Uterus (tissue), 3 donors: ENCODE measurements at regions not wholly inside any gene's neighbourhood (a gene's known extent, or its start where the extent isn't known, plus 50 kb on each side); places are given as distances from the start of the nearest gene placed in this dataset.

Experiments
- DNase-seq, 2 donors: peaks; one replicate each; pipeline ENCODE4 v3.0.0-alpha.2; 2019 to 2020
- H3K27ac ChIP-seq, 2 donors: fragments of 200-600 bp; sonication (generic); 1 replicate in 1 of 2; 2 replicates in 1 of 2; pipeline ENCODE4 v1.5.1; 2016 to 2018
- H3K27me3 ChIP-seq, 2 donors: fragments of 200-600 bp; sonication (generic); one replicate each; pipeline ENCODE4 v1.5.1; 2018 to 2019; ENCODE audit warnings: control low read depth in 1 of 2
- H3K36me3 ChIP-seq, 2 donors: fragments of 200-600 bp; sonication (generic); one replicate each; pipeline ENCODE4 v1.5.1; 2019; ENCODE audit warnings: control low read depth in 1 of 2
- H3K4me1 ChIP-seq, 2 donors: fragments of 200-600 bp; sonication (generic); one replicate each; pipeline ENCODE4 v1.5.1; 2018 to 2019; ENCODE audit warnings: control low read depth in 1 of 2
- H3K4me3 ChIP-seq, 2 donors: fragments of 200-600 bp; sonication (generic); 1 replicate in 1 of 2; 2 replicates in 1 of 2; pipeline ENCODE4 v1.5.1; 2018 to 2019; ENCODE audit warnings: mild to moderate bottlenecking in 1 of 2
- H3K9me3 ChIP-seq, 2 donors: fragments of 200-600 bp; sonication (generic); one replicate each; pipeline ENCODE4 v1.5.1; 2019; ENCODE audit warnings: control low read depth in 1 of 2
- POLR2A ChIP-seq, 2 donors: fragments of 450-650 bp; IDR thresholded peaks; one replicate each; pipeline ENCODE4 v1.6.1; 2016; ENCODE audit warnings: antibody characterized with exemption in 2 of 2, mild to moderate bottlenecking in 1 of 2, moderate library complexity in 1 of 2
- intact Hi-C: fragments of 100-400 bp; cut with DNase I; formaldehyde crosslinking; loops from one replicate; pipeline ENCODE4 v1.15.1; 2023; ENCODE audit warnings: low total_unique reads
- TF ChIP-seq, protein P1 (sequence below), 4 experiments: fragments of 200-600 bp in 2 of 4; fragments of 450-650 bp in 2 of 4; sonication (generic) in 2 of 4; IDR thresholded peaks; one replicate each; pipeline ENCODE4 v1.5.1; 2016 to 2019; ENCODE audit warnings: antibody characterized with exemption in 4 of 4, mild to moderate bottlenecking in 2 of 4, moderate library complexity in 1 of 4
- donor health status: DM: yes; HTN: yes; CAD: no.

DNA sequence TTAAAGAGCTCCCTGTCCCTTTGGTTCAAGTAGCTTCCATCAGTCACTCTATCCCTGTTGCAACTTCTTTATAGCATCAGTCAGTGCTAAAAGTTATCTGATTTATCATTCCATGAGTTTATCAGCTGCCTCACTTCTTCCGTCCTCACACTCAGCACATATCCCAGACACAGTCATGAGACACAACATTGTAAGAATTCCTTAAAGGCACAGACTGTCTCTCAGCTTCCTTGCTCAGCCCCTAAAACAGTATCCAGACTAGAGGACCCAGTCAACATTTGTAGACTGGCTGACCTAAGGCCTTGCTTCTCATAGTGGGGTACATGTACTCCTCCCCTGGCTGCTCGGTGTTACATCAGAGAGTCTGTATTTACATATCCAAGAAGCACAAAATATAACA lies 164.9 kb upstream of the ADGRL2 start:
- H3K4me3 ChIP-seq: no peak overlapping the region
- H3K27me3 ChIP-seq: no peaks in the 10 kb centered on the region
- H3K27ac ChIP-seq: no peak overlapping the region
- H3K9me3 ChIP-seq: no peaks in the 10 kb centered on the region
- no peak for DNase-seq
- H3K4me1 ChIP-seq: no peaks in the 10 kb centered on the region
- intact Hi-C loops: no loop called here
- TF ChIP-seq, protein P1, sequence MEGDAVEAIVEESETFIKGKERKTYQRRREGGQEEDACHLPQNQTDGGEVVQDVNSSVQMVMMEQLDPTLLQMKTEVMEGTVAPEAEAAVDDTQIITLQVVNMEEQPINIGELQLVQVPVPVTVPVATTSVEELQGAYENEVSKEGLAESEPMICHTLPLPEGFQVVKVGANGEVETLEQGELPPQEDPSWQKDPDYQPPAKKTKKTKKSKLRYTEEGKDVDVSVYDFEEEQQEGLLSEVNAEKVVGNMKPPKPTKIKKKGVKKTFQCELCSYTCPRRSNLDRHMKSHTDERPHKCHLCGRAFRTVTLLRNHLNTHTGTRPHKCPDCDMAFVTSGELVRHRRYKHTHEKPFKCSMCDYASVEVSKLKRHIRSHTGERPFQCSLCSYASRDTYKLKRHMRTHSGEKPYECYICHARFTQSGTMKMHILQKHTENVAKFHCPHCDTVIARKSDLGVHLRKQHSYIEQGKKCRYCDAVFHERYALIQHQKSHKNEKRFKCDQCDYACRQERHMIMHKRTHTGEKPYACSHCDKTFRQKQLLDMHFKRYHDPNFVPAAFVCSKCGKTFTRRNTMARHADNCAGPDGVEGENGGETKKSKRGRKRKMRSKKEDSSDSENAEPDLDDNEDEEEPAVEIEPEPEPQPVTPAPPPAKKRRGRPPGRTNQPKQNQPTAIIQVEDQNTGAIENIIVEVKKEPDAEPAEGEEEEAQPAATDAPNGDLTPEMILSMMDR (IDR thresholded peaks at IDR 0.05): no peak
- TF ChIP-seq POLR2A (IDR thresholded peaks at IDR 0.05): no peak
- no peaks in the 10 kb centered on the region for H3K36me3 ChIP-seq

DNA sequence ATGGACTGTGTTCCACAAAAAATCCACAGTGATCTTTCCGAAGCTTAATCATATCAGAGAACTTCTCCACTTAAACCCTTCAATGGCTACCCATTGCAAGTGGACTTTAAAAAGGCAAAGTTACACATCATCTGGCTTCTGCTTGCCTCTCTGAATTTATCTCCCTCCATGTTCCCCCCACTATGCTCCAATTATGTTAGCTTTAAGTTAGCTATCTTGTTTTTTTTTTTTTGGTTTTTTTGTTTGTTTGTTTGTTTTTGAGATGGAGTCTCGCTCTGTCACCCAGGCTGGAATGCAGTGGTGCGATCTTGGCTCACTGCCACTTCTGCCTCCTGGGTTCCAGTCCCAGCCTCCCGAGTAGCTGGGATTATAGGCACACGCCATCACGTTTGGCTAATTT lies 166.4 kb upstream of the ADGRL2 start:
- DNase-seq: no peak
- no peak for TF ChIP-seq POLR2A (IDR thresholded peaks at IDR 0.05)
- TF ChIP-seq, protein P1 (IDR thresholded peaks at IDR 0.05): no peak
- no peaks in the 10 kb centered on the region for H3K36me3 ChIP-seq
- no peaks in the 10 kb centered on the region for H3K4me1 ChIP-seq
- no peak overlapping the region for H3K27ac ChIP-seq
- H3K9me3 ChIP-seq: no peaks in the 10 kb centered on the region
- no peaks in the 10 kb centered on the region for H3K27me3 ChIP-seq
- no peak overlapping the region for H3K4me3 ChIP-seq
- intact Hi-C loops: no loop called here

DNA sequence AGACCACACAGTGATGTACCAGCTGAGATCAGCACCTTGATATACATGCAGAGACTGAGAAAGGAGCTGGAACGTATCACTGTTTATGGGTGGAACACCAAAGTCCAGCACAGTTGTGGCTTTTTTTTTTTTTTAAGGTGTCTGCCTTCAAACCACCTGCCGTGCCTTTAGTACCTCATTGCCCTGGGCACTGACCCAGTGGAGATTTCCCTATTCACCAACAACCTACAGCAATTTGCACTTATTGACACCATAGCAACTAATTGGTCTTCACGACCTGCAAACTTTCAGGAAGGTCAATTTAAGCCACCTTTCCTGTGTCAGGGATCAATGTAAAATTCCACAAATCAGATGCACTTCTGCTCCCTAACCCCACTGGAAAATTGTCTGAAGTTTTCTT lies 181.6 kb upstream of the ADGRL2 start:
- no peaks in the 10 kb centered on the region for H3K36me3 ChIP-seq
- H3K27me3 ChIP-seq: no peaks in the 10 kb centered on the region
- no peaks in the 10 kb centered on the region for H3K9me3 ChIP-seq
- no peak for DNase-seq
- no peaks in the 10 kb centered on the region for H3K4me1 ChIP-seq
- no peak overlapping the region for H3K27ac ChIP-seq
- no peak overlapping the region for H3K4me3 ChIP-seq
- intact Hi-C loops: no loop called here
- TF ChIP-seq POLR2A (IDR thresholded peaks at IDR 0.05): no peak
- TF ChIP-seq, protein P1 (IDR thresholded peaks at IDR 0.05): no peak

DNA sequence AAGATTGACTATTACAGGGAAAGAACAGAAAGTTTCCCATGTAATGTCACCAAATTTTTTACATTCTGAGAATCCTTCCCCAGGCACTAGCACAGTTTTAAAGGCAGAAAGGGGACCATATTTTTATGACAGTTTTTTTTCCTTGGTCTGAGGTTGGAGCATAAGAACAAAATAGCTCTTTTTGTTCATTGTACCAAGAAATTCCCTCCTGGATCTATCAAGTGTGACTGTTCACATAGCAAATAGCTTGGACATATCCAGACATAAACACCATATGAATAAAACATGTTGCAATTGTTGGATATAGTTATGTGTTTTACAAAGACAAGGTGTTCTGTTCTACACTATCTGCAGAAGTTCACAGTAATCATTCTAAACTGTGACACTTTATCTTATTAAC lies 182.4 kb upstream of the ADGRL2 start:
- intact Hi-C loops: no loop called here
- no peak for DNase-seq
- H3K36me3 ChIP-seq: no peaks in the 10 kb centered on the region
- TF ChIP-seq, protein P1 (IDR thresholded peaks at IDR 0.05): no peak
- TF ChIP-seq POLR2A (IDR thresholded peaks at IDR 0.05): no peak
- no peak overlapping the region for H3K4me3 ChIP-seq
- H3K27ac ChIP-seq: no peak overlapping the region
- no peaks in the 10 kb centered on the region for H3K4me1 ChIP-seq
- H3K9me3 ChIP-seq: no peaks in the 10 kb centered on the region
- H3K27me3 ChIP-seq: no peaks in the 10 kb centered on the region

DNA sequence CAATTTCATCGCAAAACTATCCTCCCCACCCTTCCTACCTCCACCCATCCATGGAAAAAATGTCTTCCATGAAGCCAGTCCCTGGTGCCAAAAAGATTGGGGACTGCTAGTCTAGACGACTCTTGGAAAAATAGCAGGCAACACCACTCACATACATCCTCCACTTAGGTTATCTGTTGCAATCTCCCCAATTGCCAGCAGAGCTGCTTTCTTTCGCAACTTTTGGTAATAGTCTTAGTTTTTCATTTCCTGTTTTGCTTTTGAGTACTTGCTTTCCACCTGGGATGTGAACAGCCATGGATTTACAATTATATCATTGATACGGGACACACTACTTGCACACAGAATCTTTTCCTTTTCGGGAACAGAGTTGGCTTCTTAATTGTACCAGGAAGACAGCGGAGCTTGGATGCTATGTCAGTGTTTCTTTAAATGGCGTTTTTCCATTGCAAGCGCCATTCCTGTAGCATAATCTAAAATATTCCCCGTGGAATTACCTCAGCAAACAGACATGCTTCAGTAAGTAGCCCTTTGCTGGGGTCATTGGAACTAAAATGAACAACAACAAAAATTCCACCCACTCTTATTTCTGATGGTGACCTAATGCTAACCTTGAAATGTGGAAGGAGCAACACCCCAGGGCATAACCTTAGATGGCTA lies 183.3 kb upstream of the ADGRL2 start:
- Histone ChIP-seq H3K36me3 (no peaks in the 10 kb centered on the region), H3K9me3 (no peaks in the 10 kb centered on the region), H3K27me3 (no peaks in the 10 kb centered on the region), H3K4me3 (no peak overlapping the region), H3K27ac (no peak overlapping the region), H3K4me1 (no peaks in the 10 kb centered on the region)
- DNase-seq: no peak
- TF ChIP-seq POLR2A (IDR thresholded peaks at IDR 0.05): no peak
- TF ChIP-seq, protein P1 (IDR thresholded peaks at IDR 0.05): no peak
- intact Hi-C loops: no loop called here
